GM20000 (cell line): ENCODE measurements at regions not wholly inside any gene's neighbourhood (a gene's known extent, or its start where the extent isn't known, plus 50 kb on each side); places are given as distances from the start of the nearest gene placed in this dataset.

Experiments
- DNase-seq: peaks from one replicate; pipeline ENCODE4 v3.0.0; 2012; ENCODE audit warnings: low spot score
- CTCF ChIP-seq: IDR thresholded peaks from 2 replicates; pipeline ENCODE4 v1.5.1; 2012; ENCODE audit warnings: mild to moderate bottlenecking, control low read depth; ENCODE audit errors: extremely low read depth, missing control alignments

- no peak for DNase-seq
- no peak for TF ChIP-seq CTCF
Measured at GRCh38 chr2:219831957-219832356, 204.5 kb downstream of the SLC4A3 start.

GRCh38 chr2:219832904-219833303 lies 205.5 kb downstream of the SLC4A3 start:
- no peak for TF ChIP-seq CTCF
- DNase-seq = no peak

- no peak for DNase-seq
- TF ChIP-seq CTCF = no peak
Measured at GRCh38 chr2:219835493-219835892, 208.1 kb downstream of the SLC4A3 start.

GRCh38 chr2:219836647-219837177 lies 209.3 kb downstream of the SLC4A3 start:
- DNase-seq = no peak
- TF ChIP-seq CTCF = peak; percentile 28

- DNase-seq = peak; percentile 56
Measured at GRCh38 chr2:219844401-219845091, 217.1 kb downstream of the SLC4A3 start.

GRCh38 chr2:219848882-219849281 lies 221.5 kb downstream of the SLC4A3 start:
- no peak for TF ChIP-seq CTCF
- no peak for DNase-seq

More at GRCh38 chr2:219844401-219845091, 217.1 kb downstream of the SLC4A3 start:
- TF ChIP-seq CTCF = no peak

GRCh38 chr2:219851169-219851568 lies 223.7 kb downstream of the SLC4A3 start:
- TF ChIP-seq CTCF = no peak
- no peak for DNase-seq
